Stimulated activated CD8-positive, alpha-beta memory T cell treated with anti-CD3 and anti-CD28 coated beads, Interleukin-7, amount 100 ng/mL, for 24 hours (primary cell): ENCODE measurements at regions not wholly inside any gene's neighbourhood (a gene's known extent, or its start where the extent isn't known, plus 50 kb on each side); places are given as distances from the start of the nearest gene placed in this dataset.

Experiments
- DNase-seq: peaks from one replicate; pipeline ENCODE4 v3.0.0-alpha.2; 2020; ENCODE audit warnings: low read depth

DNA sequence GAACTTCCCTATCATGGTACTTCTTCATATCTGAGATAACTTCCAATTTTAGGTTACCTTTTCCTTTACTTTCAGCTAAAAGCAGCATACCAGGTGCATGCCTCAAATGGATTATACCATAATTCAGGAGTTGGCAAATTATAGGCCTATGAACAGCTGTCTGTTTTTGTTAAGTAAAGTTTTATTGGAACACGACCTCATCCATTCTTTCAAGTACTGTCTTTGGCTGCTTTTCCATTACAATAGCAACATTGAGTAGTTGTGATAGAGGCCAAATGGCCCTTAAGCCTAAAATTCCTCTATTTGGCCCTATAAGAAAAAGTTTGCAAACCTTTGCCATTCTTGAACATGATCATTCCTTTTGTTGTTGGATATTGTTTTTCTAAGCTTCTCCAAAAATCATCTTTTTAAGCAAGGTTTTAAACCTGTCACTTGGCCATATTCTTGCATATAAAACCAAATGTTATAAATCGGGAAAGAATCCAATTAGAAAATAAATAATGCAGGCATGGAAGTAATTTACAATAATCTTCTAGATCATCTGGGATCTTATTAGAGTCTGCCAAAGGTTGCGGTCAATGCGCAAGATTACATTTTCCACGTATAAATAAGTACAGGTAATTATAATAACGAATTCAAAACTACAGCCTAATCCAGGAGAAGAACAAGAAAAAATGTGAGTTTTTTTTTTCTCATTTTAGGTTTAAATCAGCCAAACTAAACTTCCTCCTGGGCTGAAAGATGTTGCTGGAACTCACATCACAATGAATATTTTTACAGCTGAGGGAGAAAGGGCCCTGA lies 226.5 kb upstream of the ANKRD55 start:
- DNase-seq: no peak

GRCh38 chr5:56457887-56458812 lies 225.0 kb upstream of the ANKRD55 start:
- DNase-seq: no peak

DNA sequence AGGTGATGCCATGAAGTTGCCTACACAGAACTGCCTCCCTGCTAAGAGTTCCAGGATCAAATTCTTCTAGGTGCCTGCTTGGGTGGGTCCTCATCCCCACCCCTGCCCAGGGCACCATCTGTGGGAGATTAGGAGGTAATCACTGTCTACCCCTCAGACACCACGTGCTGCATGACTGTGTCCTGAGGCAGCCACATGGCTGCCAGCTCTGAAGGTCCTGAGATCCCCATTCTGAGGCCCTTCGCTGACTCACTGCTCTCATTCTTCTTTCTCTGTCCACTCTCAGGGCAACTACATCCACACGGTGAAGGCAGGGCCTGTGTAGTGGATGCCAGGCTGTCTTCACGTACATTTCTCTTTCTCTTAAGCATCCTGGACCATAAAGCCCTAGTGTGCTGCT lies 222.9 kb upstream of the ANKRD55 start:
- DNase-seq: no peak

DNA sequence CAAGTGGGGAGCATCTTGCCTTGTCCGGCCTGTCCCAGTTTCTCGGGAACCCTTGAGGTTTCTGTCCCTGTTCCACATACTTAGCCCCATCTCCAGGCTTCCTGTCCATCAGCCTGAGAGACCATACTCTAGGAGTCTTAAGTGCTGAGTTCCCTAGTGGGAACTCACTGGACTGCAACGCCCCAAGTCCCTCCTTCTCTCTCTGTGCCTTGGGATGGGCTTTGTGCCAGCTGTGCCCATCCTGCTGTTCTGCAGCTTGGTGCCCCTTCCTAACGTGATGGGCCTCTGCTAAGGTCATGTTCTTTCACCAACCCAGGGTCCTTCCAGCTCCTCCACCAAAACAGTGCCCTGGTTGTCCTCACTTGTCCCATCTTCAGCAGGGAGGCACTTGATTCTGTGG lies 222.3 kb upstream of the ANKRD55 start:
- DNase-seq: no peak

GRCh38 chr5:56454219-56454862 lies 221.2 kb upstream of the ANKRD55 start:
- DNase-seq: no peak

DNA sequence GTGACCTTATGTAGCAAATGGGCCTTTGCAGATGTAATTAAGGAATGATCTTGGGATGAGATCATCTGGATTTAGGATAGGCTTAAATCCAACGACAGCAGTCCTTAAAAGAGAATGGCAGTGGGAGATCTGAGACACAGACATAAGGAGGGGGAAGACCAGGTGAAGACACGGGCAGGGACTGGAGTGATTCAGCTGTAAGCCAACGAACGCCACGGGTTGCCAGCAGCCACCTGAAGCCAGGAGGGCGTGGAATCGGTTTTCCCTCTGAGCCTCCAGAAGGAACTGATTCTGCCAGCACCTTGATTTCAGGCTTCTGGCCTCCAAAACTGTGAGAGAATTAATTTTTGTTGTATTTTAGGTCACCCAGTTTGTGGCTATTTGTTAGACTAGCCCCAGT lies 218.6 kb upstream of the ANKRD55 start:
- no peak for DNase-seq

GRCh38 chr5:56450766-56451165 lies 217.6 kb upstream of the ANKRD55 start:
- no peak for DNase-seq

DNA sequence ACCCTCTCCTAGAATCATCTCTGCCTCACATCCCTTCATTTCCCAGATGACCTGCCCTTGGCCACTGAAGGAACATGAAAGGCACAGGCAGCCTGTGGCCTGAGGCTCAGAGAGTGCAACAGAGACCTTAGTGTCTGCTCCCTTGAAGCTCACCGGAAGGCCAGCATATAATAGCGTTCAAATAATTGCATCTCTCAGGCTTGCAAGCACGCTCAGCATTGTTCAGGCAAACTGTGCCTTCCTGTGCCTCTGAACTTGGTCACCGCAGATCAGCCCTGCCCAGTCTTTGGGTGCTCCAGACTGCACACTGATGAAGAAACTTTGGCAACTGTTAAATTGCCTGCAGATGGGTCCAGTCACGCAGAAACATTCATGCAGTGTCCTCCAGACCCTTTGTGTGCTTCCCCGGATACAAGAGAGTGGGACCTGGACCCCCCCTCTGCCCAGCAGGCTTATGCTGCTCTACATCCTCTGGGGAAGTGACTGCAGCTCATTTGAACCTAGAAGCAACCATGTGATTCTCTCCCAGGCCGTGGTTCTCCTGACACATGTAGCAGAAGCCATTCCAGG lies 216.0 kb upstream of the ANKRD55 start:
- no peak for DNase-seq

DNA sequence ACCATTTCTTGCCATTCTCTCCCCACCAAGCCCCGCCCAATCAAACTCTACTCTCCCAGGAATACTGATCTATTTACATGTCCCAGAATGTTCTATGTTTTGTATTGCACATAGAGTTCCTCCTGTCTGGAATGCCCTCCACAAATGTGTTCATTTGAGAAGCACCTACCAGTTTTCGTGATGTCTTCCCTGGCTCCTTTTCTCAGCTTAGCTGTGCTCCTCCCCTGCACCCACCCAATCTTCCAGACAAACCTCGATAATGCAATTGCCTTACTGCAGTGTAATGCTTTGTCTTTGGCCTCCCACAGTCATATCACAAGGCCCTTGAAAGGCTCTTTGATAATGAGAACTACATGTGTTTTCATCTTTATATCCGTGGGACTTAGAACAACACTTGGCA lies 214.5 kb upstream of the ANKRD55 start:
- DNase-seq: no peak

GRCh38 chr5:56447232-56447631 lies 214.1 kb upstream of the ANKRD55 start:
- DNase-seq: no peak

DNA sequence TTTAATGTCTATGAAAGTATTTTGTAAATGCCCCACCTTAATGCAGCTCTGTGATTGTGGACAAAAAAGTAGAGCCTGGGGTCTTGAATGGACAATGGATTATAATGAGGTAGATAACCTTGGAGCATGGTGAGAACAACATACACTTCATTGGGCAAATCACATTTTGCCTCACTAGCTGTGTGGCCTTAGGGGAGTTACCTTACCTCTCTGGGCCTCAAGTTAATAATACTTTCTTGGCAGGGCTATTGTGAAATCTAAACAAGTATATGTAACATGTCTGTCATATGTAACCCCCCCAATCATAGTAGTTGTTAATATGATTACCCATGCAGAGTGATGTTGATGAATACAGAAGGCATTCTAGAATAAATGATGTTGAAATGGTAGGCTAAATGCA lies 213.6 kb upstream of the ANKRD55 start:
- no peak for DNase-seq

- no peak for DNase-seq
Measured at GRCh38 chr5:56443826-56444225, 210.7 kb upstream of the ANKRD55 start.

DNA sequence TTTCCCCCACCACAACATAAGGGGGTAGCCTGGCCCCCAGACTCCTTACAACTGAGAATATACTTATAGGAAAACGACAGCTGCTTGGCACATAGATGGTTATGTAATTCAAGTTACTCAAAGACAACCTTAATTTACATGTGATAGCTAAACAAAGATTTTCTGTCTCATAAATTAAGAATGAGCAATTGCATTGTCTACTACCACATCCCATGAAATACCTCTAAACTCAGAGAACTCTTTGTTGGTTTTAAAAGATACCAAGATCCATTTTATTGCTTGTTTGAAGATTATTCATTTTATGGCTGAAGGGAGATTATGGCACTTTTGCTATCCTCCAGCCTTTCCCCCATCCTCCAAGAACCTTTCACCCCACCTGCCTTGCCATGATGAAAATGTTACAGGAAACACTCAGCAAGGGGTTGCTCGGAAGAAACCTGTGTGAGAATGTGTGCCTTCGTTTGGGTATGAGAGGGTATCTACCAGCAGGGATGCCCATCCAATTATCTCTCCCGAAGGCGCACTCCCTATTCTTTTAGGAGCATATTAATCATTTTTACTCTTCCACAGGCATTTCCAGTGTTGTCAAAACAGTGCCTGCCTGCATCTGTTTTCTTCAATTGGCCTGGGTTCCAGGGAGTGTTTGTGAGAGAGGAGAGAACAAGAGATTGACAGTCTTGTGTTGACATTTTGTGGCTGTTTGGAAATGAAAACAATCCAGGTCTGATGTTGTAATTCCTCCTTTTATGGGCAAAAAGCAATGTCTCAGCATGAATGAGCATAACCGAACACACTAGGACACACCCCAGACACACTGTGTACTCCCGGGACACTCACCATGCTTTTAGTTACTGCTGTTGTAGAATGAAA lies 208.0 kb upstream of the ANKRD55 start:
- DNase-seq: no peak

DNA sequence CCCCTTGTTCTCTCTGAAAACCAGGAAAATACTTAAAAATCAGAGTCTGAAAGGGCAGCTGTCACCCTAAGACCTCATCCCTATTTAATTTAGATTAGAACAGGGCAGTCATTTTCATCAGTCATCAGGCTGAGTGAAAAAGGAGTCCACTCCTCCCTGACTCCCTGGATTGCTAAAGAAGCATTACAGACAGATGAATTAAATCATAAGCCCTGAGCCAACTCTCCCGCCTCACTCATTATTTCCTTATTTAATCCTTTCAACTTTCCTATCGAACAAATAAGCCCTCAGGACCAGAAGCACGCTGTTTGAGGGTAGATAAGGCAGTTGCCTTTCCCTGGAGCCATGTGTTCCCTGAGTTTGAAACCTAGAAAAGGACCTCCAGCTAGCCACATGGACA lies 201.9 kb upstream of the ANKRD55 start:
- no peak for DNase-seq

- DNase-seq: no peak
Measured at GRCh38 chr5:56433039-56433617, 200.0 kb upstream of the ANKRD55 start.

DNA sequence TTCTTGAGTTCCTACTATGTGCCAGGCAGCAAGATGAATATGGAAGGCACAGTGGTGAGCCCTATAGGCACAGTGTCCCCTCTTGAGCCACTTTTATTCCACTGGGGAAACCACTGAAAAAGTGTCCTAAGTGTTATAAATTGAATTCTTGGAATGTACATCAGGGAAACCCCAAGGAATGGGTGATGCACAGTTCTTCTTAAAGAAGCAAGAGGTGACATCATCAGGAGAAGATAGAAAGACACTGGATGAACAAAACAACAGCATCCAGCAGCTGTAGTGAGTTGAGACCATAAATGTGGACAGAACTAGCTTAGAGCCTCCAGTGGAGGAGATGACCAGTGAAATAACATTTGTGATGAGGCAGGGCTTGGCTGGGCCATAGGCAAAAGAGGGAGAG lies 199.2 kb upstream of the ANKRD55 start:
- no peak for DNase-seq

GRCh38 chr5:56430422-56430821 lies 197.3 kb upstream of the ANKRD55 start:
- DNase-seq: no peak

GRCh38 chr5:56429110-56429561 lies 196.0 kb upstream of the ANKRD55 start:
- no peak for DNase-seq

DNA sequence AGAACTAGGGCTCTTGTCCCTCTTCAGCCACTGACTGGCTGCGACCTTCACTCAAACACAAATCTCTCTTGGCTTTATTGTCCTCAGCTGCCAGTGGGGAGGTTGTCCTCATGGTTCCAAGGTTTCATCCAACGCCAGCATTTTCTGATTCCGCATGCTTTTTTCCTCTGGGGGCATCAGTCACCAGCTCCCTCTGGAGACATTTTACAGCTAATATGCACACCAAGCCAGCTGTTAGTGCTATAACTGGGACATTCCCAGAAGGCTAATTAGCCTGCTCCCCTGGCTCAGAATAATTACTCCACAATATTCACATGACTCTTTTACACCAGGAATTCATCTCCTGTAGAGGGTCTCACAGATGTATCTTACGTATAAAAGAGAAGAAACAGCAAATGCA lies 193.6 kb upstream of the ANKRD55 start:
- DNase-seq: no peak

- no peak for DNase-seq
Measured at GRCh38 chr5:56422076-56422762, 189.1 kb upstream of the ANKRD55 start.
